GM19467 (cell line): ENCODE measurements at regions not wholly inside any gene's neighbourhood (a gene's known extent, or its start where the extent isn't known, plus 50 kb on each side); places are given as distances from the start of the nearest gene placed in this dataset.

ENCODE experiments used
- ATAC-seq: cut with Tn5 transposase; IDR thresholded peaks from one replicate; pipeline ENCODE4 v1.9.1; 2021; ENCODE audit warnings: mild to moderate bottlenecking, moderate library complexity; ENCODE audit not compliant: unreplicated experiment

- ATAC-seq = no peak
Measured at GRCh38 chr9:14434971-14435718, 121.2 kb upstream of the NFIB start.

- ATAC-seq = no peak
Measured at GRCh38 chr9:14434158-14434504, 120.2 kb upstream of the NFIB start.

DNA sequence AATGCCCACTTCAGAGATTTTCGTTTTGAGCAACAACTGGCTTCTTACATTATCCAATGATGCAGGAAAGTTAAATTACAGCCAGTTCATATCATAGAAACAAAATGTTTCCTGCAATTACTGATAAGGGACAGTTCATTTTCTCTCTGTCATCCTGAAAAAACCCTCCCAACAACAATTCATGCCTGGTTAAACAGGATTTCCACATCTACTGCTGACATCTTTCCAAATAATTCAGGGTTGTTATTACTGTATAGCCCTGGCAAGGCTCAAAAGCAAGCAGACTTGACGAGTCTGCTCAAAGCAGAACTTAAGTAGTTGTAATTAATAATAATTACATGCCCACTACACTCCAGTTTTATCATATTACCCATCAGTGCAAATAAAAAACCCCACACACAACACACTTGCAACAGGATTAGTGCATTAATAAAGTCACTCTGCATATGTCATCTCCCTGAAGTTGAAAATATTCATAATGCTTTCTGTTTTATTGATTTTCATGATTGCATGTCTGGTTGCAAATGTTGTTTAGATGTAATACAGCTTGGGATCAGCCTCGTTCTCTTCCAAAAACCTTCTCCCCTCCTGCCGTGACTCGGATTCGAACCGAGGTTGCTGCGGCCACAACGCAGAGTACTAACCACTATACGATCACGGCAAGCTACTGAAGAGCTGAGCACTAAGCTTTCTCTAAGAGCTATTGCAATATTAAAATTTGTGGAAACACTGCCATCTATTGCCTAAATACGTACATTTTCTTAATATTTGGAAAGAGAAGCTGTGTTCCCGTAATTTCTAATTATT is 119.6 kb upstream of the NFIB start:
- ATAC-seq = no peak

- ATAC-seq = no peak
Measured at GRCh38 chr9:14432666-14433350, 118.9 kb upstream of the NFIB start.

- no peak for ATAC-seq
Measured at GRCh38 chr9:14428781-14429230, 114.9 kb upstream of the NFIB start.

DNA sequence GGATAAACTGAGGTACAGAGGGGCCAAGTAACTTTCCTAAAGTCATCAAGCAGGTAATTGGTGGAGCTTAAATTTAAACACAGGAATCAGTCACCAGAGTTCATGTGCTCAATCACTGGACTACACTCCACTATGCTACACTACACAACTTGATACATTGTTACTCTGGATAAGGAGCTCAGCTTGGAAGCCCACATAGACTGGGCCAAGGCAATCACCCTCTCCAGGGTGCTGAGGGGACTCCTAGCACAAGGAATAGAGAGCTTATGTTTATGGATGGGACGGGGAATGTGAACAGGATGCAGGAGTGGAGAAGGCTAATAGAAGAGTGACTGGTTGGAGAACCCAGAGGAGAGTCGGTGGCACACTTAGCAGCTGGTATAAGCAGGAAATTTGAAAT is 113.5 kb upstream of the NFIB start:
- ATAC-seq = no peak

DNA sequence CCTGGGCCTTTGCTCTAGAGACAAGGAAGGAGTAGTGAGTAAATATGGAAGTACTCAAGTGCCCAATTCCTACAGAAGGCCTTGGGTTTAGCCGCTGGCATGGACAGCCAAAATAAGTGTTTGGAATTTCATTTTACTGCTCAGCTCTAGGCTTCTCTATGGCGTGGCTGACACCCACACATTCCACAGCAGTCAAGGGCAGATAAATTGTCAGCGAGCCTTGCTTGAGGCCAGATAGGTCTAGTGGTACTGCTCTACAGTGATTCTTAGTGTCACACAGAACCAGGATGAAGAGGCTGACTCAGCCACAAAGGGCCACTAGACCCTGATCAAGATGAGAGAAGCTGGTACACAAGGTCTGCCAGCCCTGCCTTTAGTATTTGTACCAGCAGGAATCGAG is 111.0 kb upstream of the NFIB start:
- ATAC-seq = no peak

- ATAC-seq = no peak
Measured at GRCh38 chr9:14424289-14424688, 110.3 kb upstream of the NFIB start.

DNA sequence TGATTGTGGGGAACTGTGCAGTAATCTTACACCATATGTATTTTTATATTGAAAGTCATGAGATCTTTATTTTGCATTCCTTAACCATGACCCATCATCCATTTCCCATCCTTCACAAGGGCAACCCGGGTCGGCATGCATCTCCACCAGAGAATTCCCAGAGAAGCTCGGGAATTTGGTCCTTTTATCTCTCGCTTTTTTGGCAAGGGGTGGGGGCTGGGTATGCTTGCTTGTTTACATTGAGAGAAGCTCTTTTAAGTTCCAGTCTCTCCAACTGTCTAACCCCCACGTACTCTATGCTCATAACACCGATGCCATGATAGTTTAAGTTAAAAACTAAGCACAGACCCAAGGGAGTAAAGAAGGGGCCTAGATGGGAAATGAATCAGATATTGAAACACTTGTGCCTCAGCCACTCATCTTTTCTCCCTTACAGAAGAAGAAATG is 109.9 kb upstream of the NFIB start:
- ATAC-seq = no peak

GRCh38 chr9:14421291-14421690 is 107.3 kb upstream of the NFIB start:
- no peak for ATAC-seq

GRCh38 chr9:14418941-14419937 is 105.3 kb upstream of the NFIB start:
- ATAC-seq = no peak

GRCh38 chr9:14418301-14418940 is 104.5 kb upstream of the NFIB start:
- ATAC-seq = no peak

DNA sequence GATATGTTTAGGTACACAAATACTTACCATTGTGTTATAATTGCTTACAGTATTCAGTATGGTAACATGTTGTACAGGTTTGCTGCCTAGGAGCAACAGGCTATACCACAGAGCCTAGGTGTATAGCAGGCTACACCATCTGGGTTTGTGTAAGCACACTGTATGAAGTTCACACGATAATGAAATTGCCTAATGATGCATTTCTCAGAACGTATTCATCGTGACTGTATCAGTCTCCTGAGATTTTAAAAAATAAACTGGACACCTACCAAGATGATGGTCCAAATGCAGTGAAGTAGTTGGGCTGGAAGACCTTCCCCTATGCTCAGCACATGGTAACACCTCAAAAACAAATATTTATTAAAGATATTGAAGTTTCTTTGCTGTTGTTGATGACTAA is 103.3 kb upstream of the NFIB start:
- no peak for ATAC-seq

DNA sequence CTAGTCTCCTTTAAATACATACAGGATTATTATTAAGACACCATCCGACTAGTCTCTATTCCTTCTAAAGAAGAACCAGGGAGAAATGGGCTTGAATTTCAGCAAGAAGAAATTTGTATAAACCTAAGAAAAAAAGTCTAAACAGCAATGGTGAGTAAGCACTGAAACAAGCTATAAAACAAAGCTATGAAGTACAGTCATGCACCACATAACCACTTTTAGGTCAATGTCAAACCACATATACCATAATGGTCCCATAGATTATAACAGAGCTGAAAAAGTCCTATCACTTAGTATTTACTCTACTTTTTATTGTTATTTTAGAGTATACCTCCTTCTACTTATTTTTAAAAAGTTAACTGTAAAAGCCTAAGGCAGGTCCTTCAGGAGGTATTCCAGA is 102.0 kb upstream of the NFIB start:
- no peak for ATAC-seq

- no peak for ATAC-seq
Measured at GRCh38 chr9:14413812-14414211, 99.9 kb upstream of the NFIB start.

DNA sequence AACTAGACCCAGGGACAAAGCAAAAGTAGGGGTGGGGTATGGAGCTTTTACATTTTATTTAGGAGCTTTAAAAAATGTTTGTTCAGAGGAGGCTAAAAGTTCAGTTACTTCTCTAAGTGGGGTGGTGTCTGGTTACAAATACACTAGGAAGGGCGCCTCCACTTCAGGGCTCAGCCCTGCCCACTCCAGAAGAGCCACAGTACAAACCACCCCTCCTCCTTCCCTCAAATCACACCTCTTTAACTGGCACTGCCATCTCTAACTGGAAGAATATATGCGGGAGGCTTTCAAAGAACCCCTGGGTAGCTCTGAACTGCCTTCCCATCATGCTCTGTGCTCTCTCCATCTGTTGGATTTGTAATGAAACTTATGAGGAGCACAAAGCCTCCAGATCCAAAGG is 98.8 kb upstream of the NFIB start:
- no peak for ATAC-seq

DNA sequence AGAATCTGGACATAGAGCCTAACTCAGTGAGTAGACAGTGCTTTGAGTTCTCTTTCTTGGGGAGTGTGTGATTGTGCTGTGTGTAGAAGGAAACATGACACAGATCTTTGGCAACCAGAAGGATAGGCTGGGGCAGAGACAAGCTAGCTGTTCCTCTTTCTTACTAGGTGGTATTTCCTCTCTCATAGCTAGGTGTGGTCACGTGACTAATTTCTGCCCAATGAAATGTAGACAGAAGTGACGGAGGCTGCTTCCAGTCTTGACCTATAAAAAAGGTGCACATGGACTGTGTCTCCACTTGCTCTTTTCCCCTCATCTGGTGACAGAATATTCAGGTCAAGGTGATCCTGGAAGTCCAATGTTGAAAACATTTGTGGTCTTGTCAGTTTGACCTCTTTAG is 92.5 kb upstream of the NFIB start:
- no peak for ATAC-seq

- no peak for ATAC-seq
Measured at GRCh38 chr9:14405176-14405706, 91.3 kb upstream of the NFIB start.

DNA sequence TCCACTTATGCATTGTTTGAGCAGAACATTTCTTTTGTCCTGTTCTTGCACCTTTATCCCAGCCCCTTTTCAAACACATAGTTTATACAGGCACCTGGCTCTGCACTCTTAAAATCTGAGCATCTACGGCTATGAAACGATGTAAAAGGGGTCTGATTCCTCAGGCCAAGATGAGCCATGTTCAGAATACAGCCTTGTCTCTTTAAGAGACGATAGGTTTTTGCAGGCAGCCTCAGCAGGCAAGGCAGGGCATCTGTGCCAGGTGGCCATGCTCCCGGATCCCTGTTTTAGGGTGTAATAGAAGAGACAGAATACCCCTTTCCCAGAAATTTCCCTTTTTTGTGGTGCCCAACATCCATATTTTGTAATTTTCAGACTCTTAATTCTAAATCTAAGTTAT is 89.1 kb upstream of the NFIB start:
- no peak for ATAC-seq

GRCh38 chr9:14402583-14402982 is 88.6 kb upstream of the NFIB start:
- ATAC-seq = no peak
